BJ (cell line): ENCODE measurements at regions not wholly inside any gene's neighbourhood (a gene's known extent, or its start where the extent isn't known, plus 50 kb on each side); places are given as distances from the start of the nearest gene placed in this dataset.

ENCODE experiments used
- CTCF ChIA-PET: fragments of 350-600 bp; formaldehyde crosslinking; extraction: SDS; loops from one replicate; lab custom pipeline; 2021; ENCODE audit warnings: antibody characterized with exemption, inconsistent platforms; lab: Yijun Ruan, JAX
- POLR2A ChIA-PET: fragments of 300-600 bp; sonication (Branson Sonifier 250); formaldehyde crosslinking; extraction: SDS; loops from one replicate; lab custom pipeline; 2021; ENCODE audit warnings: antibody characterized with exemption; lab: Charles Lee
- DNase-seq: peaks from one replicate; pipeline ENCODE4 v3.0.0-alpha.2; 2011; ENCODE audit warnings: low read depth
- H3K27me3 ChIP-seq: 2 replicates; pipeline ENCODE4 v1.6.0; 2011; ENCODE audit warnings: low read length; ENCODE audit not compliant: control insufficient read depth, insufficient read depth
- H3K36me3 ChIP-seq: 2 replicates; pipeline ENCODE4 v1.5.1; 2011; ENCODE audit warnings: low read length; ENCODE audit not compliant: control insufficient read depth, insufficient read depth
- H3K4me3 ChIP-seq: 2 replicates; pipeline ENCODE4 v1.5.1; 2011; ENCODE audit warnings: low read depth, mild to moderate bottlenecking, control low read depth, low read length
- CTCF ChIP-seq: IDR thresholded peaks from 2 replicates; pipeline ENCODE4 v1.5.1; 2011; ENCODE audit warnings: low read depth, mild to moderate bottlenecking, control low read depth, inconsistent platforms, low read length, moderate library complexity; ENCODE audit not compliant: insufficient read depth

- Histone ChIP-seq H3K36me3 (no peaks in the 10 kb centered on the region), H3K27me3 (no peaks in the 10 kb centered on the region), H3K4me3 (no peak overlapping the region)
- ChIA-PET POLR2A (no interaction called here), CTCF (interaction anchor here (1.1 kb wide), 1 partner anchor 11 kb away, joined by 3 read pairs; no protein-coding TSS in a partner anchor)
- no peak for TF ChIP-seq CTCF
- no peak for DNase-seq
These were observed 224.7 kb downstream of the SOX9 start for GRCh38 chr17:72345536-72345935.

DNA sequence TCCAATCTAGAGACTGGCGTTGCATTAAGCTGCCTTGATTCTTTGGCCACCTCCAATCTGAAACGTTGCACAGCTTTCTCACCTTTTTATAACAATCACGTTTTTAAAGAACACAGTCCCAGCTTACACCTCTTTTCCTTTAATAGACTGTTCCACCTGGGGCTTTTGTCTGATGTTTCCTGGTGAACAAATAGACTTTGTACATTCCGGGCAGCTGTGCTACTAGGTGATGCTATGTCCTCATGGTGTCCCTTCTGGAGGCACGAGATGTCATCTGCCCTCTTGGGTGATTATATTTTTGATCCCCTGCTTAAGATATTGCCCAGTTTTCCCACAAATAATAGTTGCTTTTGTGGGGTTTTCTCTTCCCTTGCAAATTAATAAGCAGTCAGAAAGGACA is 225.5 kb downstream of the SOX9 start:
- H3K27me3 ChIP-seq = no peaks in the 10 kb centered on the region
- H3K36me3 ChIP-seq = no peaks in the 10 kb centered on the region
- POLR2A ChIA-PET = no interaction called here
- DNase-seq = no peak
- TF ChIP-seq CTCF = no peak
- CTCF ChIA-PET = interaction anchor here (1.1 kb wide), 1 partner anchor 12 kb away, joined by 3 read pairs; no protein-coding TSS in a partner anchor
- H3K4me3 ChIP-seq = no peak overlapping the region

DNA sequence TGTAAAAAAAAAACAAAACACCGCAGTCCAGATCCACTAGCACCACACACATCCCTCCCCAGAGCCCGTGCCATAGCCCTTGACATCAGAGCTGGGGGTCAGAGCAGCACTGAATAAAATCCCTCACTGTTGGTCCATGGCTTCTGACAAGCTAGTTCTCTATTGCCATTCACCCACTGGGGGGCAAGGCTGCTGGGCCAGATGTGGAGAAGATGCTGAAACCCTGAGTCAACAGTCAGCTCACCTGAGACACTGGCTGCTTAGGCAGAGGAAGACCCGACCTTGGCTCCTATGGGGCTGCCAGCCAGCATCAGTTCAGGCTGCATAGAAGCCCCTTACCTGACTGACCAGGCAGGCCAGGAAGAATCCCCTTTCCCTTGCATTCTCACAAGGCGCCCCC is 228.2 kb downstream of the SOX9 start:
- no peak for TF ChIP-seq CTCF
- CTCF ChIA-PET = no interaction called here
- POLR2A ChIA-PET = no interaction called here
- no peak for DNase-seq
- H3K4me3 ChIP-seq = no peak overlapping the region
- H3K27me3 ChIP-seq = no peaks in the 10 kb centered on the region
- H3K36me3 ChIP-seq = no peaks in the 10 kb centered on the region

- no peak for DNase-seq
- no peak overlapping the region for H3K4me3 ChIP-seq
- no peaks in the 10 kb centered on the region for H3K36me3 ChIP-seq
- ChIA-PET POLR2A (no interaction called here), CTCF (no interaction called here)
- TF ChIP-seq CTCF = no peak
- H3K27me3 ChIP-seq = no peaks in the 10 kb centered on the region
These were observed 228.7 kb downstream of the SOX9 start for GRCh38 chr17:72349491-72349995.

DNA sequence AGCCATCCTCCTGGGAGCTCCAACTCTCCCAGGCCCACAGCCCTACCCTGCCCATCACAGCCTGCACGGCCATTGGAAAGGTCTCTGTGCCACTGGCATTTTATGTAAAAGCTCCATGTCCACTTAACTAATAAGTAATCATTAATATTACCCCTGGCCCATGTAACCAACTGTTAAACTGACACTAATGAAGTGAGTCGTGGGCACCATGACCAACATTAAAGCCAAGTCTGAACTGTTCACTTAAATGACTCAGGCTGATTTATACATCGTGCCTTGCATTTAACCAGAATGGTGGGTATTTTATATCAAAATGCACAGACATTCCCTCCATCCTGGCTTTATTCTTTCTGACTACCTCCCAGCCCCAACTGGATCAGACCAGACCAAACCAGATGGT is 229.3 kb downstream of the SOX9 start:
- TF ChIP-seq CTCF = no peak
- Histone ChIP-seq H3K36me3 (no peaks in the 10 kb centered on the region), H3K4me3 (no peak overlapping the region), H3K27me3 (no peaks in the 10 kb centered on the region)
- CTCF ChIA-PET = no interaction called here
- POLR2A ChIA-PET = no interaction called here
- no peak for DNase-seq
